ENCODE measurements at regions not wholly inside any gene's neighbourhood (a gene's known extent, or its start where the extent isn't known, plus 50 kb on each side); places are given as distances from the start of the nearest gene placed in this dataset.

GRCh38 chr11:15645201-15645600 lies 530.5 kb downstream of the INSC start:
- DNase-seq: no peak
- no peak overlapping the region for H3K27ac Mint-ChIP-seq

GRCh38 chr11:15649371-15650104 lies 534.8 kb downstream of the INSC start:
- Histone ChIP-seq H3K4me3 (ENCODE audit: low read length) (no peak overlapping the region), H3K4me1 (ENCODE audit: control insufficient read depth, insufficient read depth, low read length) (peaks cover 10% of the 10 kb centered on the region), H3K9me3 (ENCODE audit: control insufficient read depth, low read length) (no peaks in the 10 kb centered on the region), H3K27me3 (ENCODE audit: control insufficient read depth, insufficient read depth, low read length, poor library complexity, severe bottlenecking) (no peaks in the 10 kb centered on the region), H3K9ac (ENCODE audit: extremely low read depth, low read length, poor library complexity, severe bottlenecking) (no peak overlapping the region), H3K27ac (ENCODE audit: low read depth, low read length) (no peak overlapping the region), H3K36me3 (ENCODE audit: control insufficient read depth, insufficient read depth, low read length) (no peaks in the 10 kb centered on the region)
- no peak for DNase-seq
- Mint-ChIP-seq H3K9me3 (no peaks in the 10 kb centered on the region), H3K4me1 (peaks cover 26% of the 10 kb centered on the region), H3K27ac (no peak overlapping the region), H3K4me3 (no peak overlapping the region), H3K36me3 (ENCODE audit: low read depth) (no peaks in the 10 kb centered on the region), H3K27me3 (ENCODE audit: insufficient read depth) (peaks cover 5% of the 10 kb centered on the region)
- WGBS, 2 experiments (ENCODE audit: insufficient coverage in 1 of 2, insufficient read length in 1 of 2): 51 to 56% methylated on average over 8 to 14 of the region's 14 CpGs
- TF ChIP-seq CTCF (conservative IDR thresholded peaks at IDR 0.05): no peak

More at GRCh38 chr11:15645201-15645600, 530.5 kb downstream of the INSC start:
- H3K27ac ChIP-seq (ENCODE audit: low read depth, low read length): no peak overlapping the region
- peaks cover 11% of the 10 kb centered on the region for H3K4me1 Mint-ChIP-seq
- no peaks in the 10 kb centered on the region for H3K4me1 ChIP-seq (ENCODE audit: control insufficient read depth, insufficient read depth, low read length)
- no peak overlapping the region for H3K4me3 Mint-ChIP-seq
- H3K4me3 ChIP-seq (ENCODE audit: low read length): no peak overlapping the region
- H3K9me3 ChIP-seq (ENCODE audit: control insufficient read depth, low read length): no peaks in the 10 kb centered on the region
- no peaks in the 10 kb centered on the region for H3K36me3 ChIP-seq (ENCODE audit: control insufficient read depth, insufficient read depth, low read length)
- no peak overlapping the region for H3K9ac ChIP-seq (ENCODE audit: extremely low read depth, low read length, poor library complexity, severe bottlenecking)
- no peaks in the 10 kb centered on the region for H3K9me3 Mint-ChIP-seq
- H3K36me3 Mint-ChIP-seq (ENCODE audit: low read depth): no peaks in the 10 kb centered on the region
- TF ChIP-seq CTCF (conservative IDR thresholded peaks at IDR 0.05): no peak
- peaks cover 11% of the 10 kb centered on the region for H3K27me3 Mint-ChIP-seq (ENCODE audit: insufficient read depth)
- WGBS, 2 experiments (ENCODE audit: insufficient coverage in 1 of 2, insufficient read length in 1 of 2): 95 to 100% methylated on average over 1 of the region's 1 CpG
- no peaks in the 10 kb centered on the region for H3K27me3 ChIP-seq (ENCODE audit: control insufficient read depth, insufficient read depth, low read length, poor library complexity, severe bottlenecking)

GRCh38 chr11:15650105-15650938 lies 535.6 kb downstream of the INSC start:
- Histone ChIP-seq H3K9me3 (ENCODE audit: control insufficient read depth, low read length) (no peaks in the 10 kb centered on the region), H3K4me3 (ENCODE audit: low read length) (no peak overlapping the region), H3K27me3 (ENCODE audit: control insufficient read depth, insufficient read depth, low read length, poor library complexity, severe bottlenecking) (no peaks in the 10 kb centered on the region), H3K36me3 (ENCODE audit: control insufficient read depth, insufficient read depth, low read length) (no peaks in the 10 kb centered on the region), H3K9ac (ENCODE audit: extremely low read depth, low read length, poor library complexity, severe bottlenecking) (peak overlapping the region; percentile 23), H3K27ac (ENCODE audit: low read depth, low read length) (peak overlapping the region; percentile 36), H3K4me1 (ENCODE audit: control insufficient read depth, insufficient read depth, low read length) (peaks cover 10% of the 10 kb centered on the region)
- DNase-seq: peak; percentile 99
- no peaks in the 10 kb centered on the region for H3K36me3 Mint-ChIP-seq (ENCODE audit: low read depth)
- WGBS, 2 experiments (ENCODE audit: insufficient coverage in 1 of 2, insufficient read length in 1 of 2): 17 to 41% methylated on average over 13 to 41 of the region's 41 CpGs
- H3K4me3 Mint-ChIP-seq: peak overlapping the region; percentile 37
- no peaks in the 10 kb centered on the region for H3K9me3 Mint-ChIP-seq
- peak overlapping the region; percentile 77 for H3K27ac Mint-ChIP-seq
- no peaks in the 10 kb centered on the region for H3K27me3 Mint-ChIP-seq (ENCODE audit: insufficient read depth)
- H3K4me1 Mint-ChIP-seq: peaks cover 23% of the 10 kb centered on the region
- peak; percentile 98 for TF ChIP-seq CTCF (conservative IDR thresholded peaks at IDR 0.05)

Measured in endodermal cell (in vitro differentiated cells).